ENCODE measurements at regions not wholly inside any gene's neighbourhood (a gene's known extent, or its start where the extent isn't known, plus 50 kb on each side); places are given as distances from the start of the nearest gene placed in this dataset.

DNA sequence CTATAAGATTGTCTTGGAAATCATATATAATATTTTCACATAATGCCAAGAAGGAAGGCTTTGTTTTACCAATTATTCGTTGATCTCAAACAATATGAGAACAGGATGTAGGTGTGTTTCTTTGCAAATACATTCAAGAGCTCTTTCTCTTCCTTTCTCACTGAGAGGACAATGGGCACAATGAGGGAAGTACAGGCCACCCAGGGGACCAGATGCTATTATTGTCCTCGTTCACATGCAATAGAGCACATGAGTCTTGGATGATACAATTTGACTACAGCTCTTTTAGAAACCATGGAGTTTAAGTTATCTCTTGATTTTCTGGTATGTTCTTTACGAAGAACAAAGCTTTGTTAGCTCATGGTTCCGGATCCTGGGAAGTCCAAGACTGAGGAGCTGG, 323.7 kb upstream of the KLF6 start:
- TF ChIP-seq, protein P1, sequence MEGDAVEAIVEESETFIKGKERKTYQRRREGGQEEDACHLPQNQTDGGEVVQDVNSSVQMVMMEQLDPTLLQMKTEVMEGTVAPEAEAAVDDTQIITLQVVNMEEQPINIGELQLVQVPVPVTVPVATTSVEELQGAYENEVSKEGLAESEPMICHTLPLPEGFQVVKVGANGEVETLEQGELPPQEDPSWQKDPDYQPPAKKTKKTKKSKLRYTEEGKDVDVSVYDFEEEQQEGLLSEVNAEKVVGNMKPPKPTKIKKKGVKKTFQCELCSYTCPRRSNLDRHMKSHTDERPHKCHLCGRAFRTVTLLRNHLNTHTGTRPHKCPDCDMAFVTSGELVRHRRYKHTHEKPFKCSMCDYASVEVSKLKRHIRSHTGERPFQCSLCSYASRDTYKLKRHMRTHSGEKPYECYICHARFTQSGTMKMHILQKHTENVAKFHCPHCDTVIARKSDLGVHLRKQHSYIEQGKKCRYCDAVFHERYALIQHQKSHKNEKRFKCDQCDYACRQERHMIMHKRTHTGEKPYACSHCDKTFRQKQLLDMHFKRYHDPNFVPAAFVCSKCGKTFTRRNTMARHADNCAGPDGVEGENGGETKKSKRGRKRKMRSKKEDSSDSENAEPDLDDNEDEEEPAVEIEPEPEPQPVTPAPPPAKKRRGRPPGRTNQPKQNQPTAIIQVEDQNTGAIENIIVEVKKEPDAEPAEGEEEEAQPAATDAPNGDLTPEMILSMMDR (IDR thresholded peaks at IDR 0.05), result no peak
- no peak for TF ChIP-seq EZH2 (IDR thresholded peaks at IDR 0.05; ENCODE audit: borderline replicate concordance, insufficient read depth, low read depth, low read length, poor library complexity, severe bottlenecking)

Data from B cell (primary cell).